ENCODE measurements at regions not wholly inside any gene's neighbourhood (a gene's known extent, or its start where the extent isn't known, plus 50 kb on each side); places are given as distances from the start of the nearest gene placed in this dataset.

- TF ChIP-seq CTCF (IDR thresholded peaks at IDR 0.05; ENCODE audit: low read length) (no peak), EZH2 (IDR thresholded peaks at IDR 0.05; ENCODE audit: borderline replicate concordance, low read length) (no peak)
These were observed 562.6 kb upstream of the CADM1 start for GRCh38 chr11:116066777-116067176.

Data from OCI-LY1 (cell line).